Fibroblast of lung (primary cell): ENCODE measurements at regions not wholly inside any gene's neighbourhood (a gene's known extent, or its start where the extent isn't known, plus 50 kb on each side); places are given as distances from the start of the nearest gene placed in this dataset.

Source experiments
- DNase-seq, 2 donors: peaks; one replicate each; pipeline versions ENCODE4 v3.0.0 to v3.0.0-alpha.2; 2010; ENCODE audit warnings: low read depth in 2 of 2
- H2AFZ ChIP-seq: 2 replicates; pipeline ENCODE4 v1.5.1; 2012; ENCODE audit warnings: low read length, control low read depth, inconsistent platforms
- H3K27ac ChIP-seq: 2 replicates; pipeline ENCODE4 v1.5.1; 2011; ENCODE audit warnings: low read length, control low read depth; ENCODE audit not compliant: insufficient read depth
- H3K27me3 ChIP-seq: 2 replicates; pipeline ENCODE4 v1.5.1; 2011; ENCODE audit warnings: mild to moderate bottlenecking, low read length; ENCODE audit not compliant: control insufficient read depth, insufficient read depth
- H3K36me3 ChIP-seq: 2 replicates; pipeline ENCODE4 v1.5.1; 2011; ENCODE audit warnings: low read length; ENCODE audit not compliant: control insufficient read depth, insufficient read depth
- H3K4me1 ChIP-seq: 2 replicates; pipeline ENCODE4 v1.5.1; 2011; ENCODE audit warnings: low read length; ENCODE audit not compliant: control insufficient read depth, insufficient read depth; ENCODE audit errors: extremely low read depth
- H3K4me2 ChIP-seq: 2 replicates; pipeline ENCODE4 v1.5.1; 2011; ENCODE audit warnings: low read length, control low read depth; ENCODE audit not compliant: insufficient read depth; ENCODE audit errors: extremely low read depth
- H3K4me3 ChIP-seq, 4 experiments: fragments of 200-600 bp in 1 of 4; sonication (generic) in 1 of 4; replicated peaks in 1 of 4; 2 replicates each; pipeline ENCODE4 v1.5.1; 2011 to 2016; ENCODE audit warnings: low read length in 4 of 4, low read depth in 3 of 4, mild to moderate bottlenecking in 3 of 4, control low read depth in 2 of 4, inconsistent platforms in 1 of 4, mixed read lengths in 1 of 4; ENCODE audit not compliant: insufficient read depth in 1 of 4; ENCODE audit errors: control extremely low read depth in 1 of 4
- H3K79me2 ChIP-seq: 2 replicates; pipeline ENCODE4 v1.5.1; 2012; ENCODE audit warnings: mild to moderate bottlenecking, low read length, inconsistent platforms; ENCODE audit not compliant: control insufficient read depth, insufficient read depth
- H3K9ac ChIP-seq: 2 replicates; pipeline ENCODE4 v1.5.1; 2011; ENCODE audit warnings: mild to moderate bottlenecking, low read length, control low read depth; ENCODE audit not compliant: insufficient read depth
- H3K9me3 ChIP-seq: 2 replicates; pipeline ENCODE4 v1.5.1; 2012; ENCODE audit warnings: low read depth, low read length; ENCODE audit not compliant: control insufficient read depth, insufficient read depth
- H4K20me1 ChIP-seq: 2 replicates; pipeline ENCODE4 v1.5.1; 2011; ENCODE audit warnings: low read length; ENCODE audit not compliant: control insufficient read depth, insufficient read depth; ENCODE audit errors: extremely low read depth
- EZH2 ChIP-seq: IDR thresholded peaks from 2 replicates; pipeline ENCODE4 v1.5.1; 2012; ENCODE audit warnings: low read length, control low read depth, mild to moderate bottlenecking; ENCODE audit errors: missing control alignments
- TF ChIP-seq, protein P1 (sequence below), 2 donors: IDR thresholded peaks in 1 of 2; conservative IDR thresholded peaks in 1 of 2; 1 replicate in 1 of 2; 2 replicates in 1 of 2; pipeline ENCODE4 v1.5.1; 2011 to 2012; ENCODE audit warnings: low read length in 2 of 2, control low read depth in 1 of 2, inconsistent platforms in 1 of 2, low read depth in 1 of 2, mild to moderate bottlenecking in 1 of 2

- Histone ChIP-seq H3K27ac (no peak overlapping the region), H3K79me2 (no peaks in the 10 kb centered on the region), H3K4me3 (no peak overlapping the region), H3K9me3 (no peaks in the 10 kb centered on the region), H3K36me3 (no peaks in the 10 kb centered on the region), H2AFZ (no peak overlapping the region), H3K4me2 (no peak overlapping the region), H4K20me1 (no peaks in the 10 kb centered on the region), H3K9ac (no peak overlapping the region), H3K27me3 (no peaks in the 10 kb centered on the region), H3K4me1 (no peaks in the 10 kb centered on the region)
- TF ChIP-seq EZH2 = no peak
- TF ChIP-seq, protein P1, sequence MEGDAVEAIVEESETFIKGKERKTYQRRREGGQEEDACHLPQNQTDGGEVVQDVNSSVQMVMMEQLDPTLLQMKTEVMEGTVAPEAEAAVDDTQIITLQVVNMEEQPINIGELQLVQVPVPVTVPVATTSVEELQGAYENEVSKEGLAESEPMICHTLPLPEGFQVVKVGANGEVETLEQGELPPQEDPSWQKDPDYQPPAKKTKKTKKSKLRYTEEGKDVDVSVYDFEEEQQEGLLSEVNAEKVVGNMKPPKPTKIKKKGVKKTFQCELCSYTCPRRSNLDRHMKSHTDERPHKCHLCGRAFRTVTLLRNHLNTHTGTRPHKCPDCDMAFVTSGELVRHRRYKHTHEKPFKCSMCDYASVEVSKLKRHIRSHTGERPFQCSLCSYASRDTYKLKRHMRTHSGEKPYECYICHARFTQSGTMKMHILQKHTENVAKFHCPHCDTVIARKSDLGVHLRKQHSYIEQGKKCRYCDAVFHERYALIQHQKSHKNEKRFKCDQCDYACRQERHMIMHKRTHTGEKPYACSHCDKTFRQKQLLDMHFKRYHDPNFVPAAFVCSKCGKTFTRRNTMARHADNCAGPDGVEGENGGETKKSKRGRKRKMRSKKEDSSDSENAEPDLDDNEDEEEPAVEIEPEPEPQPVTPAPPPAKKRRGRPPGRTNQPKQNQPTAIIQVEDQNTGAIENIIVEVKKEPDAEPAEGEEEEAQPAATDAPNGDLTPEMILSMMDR (conservative IDR thresholded peaks at IDR 0.05 in 1 of 2, IDR thresholded peaks at IDR 0.05 in 1 of 2; ENCODE audit: low read depth in 1 of 2, low read length in 2 of 2) = no peak
- no peak for DNase-seq
These were observed 55.9 kb upstream of the NT5C1B start for GRCh38 chr2:18645315-18645714.

DNA sequence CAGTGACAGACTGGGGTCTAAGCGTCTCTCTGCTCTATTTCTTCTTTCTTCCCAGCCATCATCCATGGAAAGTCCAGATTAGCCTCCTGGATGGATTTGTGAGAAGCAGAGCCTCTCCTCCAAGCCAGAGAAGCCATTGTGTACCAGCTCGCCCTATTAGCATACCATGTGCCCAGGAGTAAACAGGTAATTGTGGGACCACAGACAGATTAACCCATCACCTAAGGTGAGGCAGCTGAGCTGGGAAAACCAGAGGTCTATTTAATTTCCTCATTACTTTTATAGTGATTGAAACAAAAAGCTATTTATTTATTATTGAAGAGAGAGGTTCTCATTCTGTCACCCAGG is 54.7 kb upstream of the NT5C1B start:
- Histone ChIP-seq H3K36me3 (no peaks in the 10 kb centered on the region), H4K20me1 (no peaks in the 10 kb centered on the region), H3K27ac (no peak overlapping the region), H3K27me3 (no peaks in the 10 kb centered on the region), H2AFZ (no peak overlapping the region), H3K4me2 (no peak overlapping the region), H3K4me1 (no peaks in the 10 kb centered on the region), H3K4me3 (no peak overlapping the region), H3K9me3 (no peaks in the 10 kb centered on the region), H3K9ac (no peak overlapping the region), H3K79me2 (no peaks in the 10 kb centered on the region)
- DNase-seq = no peak
- TF ChIP-seq, protein P1 (conservative IDR thresholded peaks at IDR 0.05 in 1 of 2, IDR thresholded peaks at IDR 0.05 in 1 of 2; ENCODE audit: low read depth in 1 of 2, low read length in 2 of 2) = no peak
- TF ChIP-seq EZH2 = no peak

DNA sequence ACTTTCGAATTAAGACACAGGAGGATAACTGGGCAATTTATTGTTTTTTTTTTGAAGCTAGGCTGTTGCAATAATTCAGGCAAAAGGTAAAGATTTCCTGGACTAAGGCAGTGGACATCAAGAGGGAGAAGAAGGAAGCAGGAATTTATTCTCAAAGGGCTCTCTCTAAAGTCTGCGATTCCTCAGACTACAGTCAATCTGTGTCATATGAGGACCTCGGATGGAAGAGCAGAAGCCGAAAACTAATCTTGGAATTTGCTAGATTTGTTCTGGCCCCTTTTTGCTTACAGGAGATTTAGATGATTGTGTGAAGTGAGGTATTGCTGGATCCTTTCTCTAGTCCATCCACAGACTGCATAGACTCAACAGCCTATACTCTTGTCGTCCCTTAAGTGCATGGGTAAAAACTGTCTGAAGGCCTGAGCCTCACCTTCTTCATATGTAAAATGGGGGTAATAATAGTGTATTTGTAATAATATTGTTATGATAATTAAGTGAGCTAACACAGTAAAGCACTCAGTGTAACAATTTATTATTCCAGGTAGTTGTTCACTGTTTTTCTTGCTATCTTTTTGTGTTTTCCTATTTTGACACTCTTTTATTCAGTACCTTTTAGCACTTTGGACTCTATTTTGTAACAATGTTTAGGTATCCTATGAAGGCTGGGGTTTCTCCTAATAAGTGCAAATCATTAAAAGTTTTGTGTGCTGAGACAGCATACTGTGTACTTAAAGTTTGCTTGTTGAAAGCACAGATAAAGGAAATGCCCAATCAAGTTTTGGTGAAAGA is 54.2 kb upstream of the NT5C1B start:
- Histone ChIP-seq H3K4me3 (no peak overlapping the region), H3K4me2 (no peak overlapping the region)
- DNase-seq = no peak

More for the DNA sequence above, 54.2 kb upstream of the NT5C1B start:
- Histone ChIP-seq H3K36me3 (no peaks in the 10 kb centered on the region), H3K79me2 (no peaks in the 10 kb centered on the region), H2AFZ (no peak overlapping the region), H3K4me1 (no peaks in the 10 kb centered on the region), H3K9me3 (no peaks in the 10 kb centered on the region), H3K27me3 (no peaks in the 10 kb centered on the region), H4K20me1 (no peaks in the 10 kb centered on the region), H3K9ac (no peak overlapping the region), H3K27ac (no peak overlapping the region)
- TF ChIP-seq, protein P1 (conservative IDR thresholded peaks at IDR 0.05 in 1 of 2, IDR thresholded peaks at IDR 0.05 in 1 of 2; ENCODE audit: low read depth in 1 of 2, low read length in 2 of 2) = no peak
- no peak for TF ChIP-seq EZH2
